ELR (cell line): ENCODE measurements at regions not wholly inside any gene's neighbourhood (a gene's known extent, or its start where the extent isn't known, plus 50 kb on each side); places are given as distances from the start of the nearest gene placed in this dataset.

ENCODE experiments used
- DNase-seq: peaks from one replicate; pipeline ENCODE4 v3.0.0-alpha.2; 2015; ENCODE audit warnings: low read depth

GRCh38 chr17:36864827-36865430 is 72.3 kb upstream of the LHX1 start:
- DNase-seq = no peak

GRCh38 chr17:36867716-36868341 is 69.4 kb upstream of the LHX1 start:
- no peak for DNase-seq

GRCh38 chr17:36868777-36869176 is 68.5 kb upstream of the LHX1 start:
- no peak for DNase-seq

GRCh38 chr17:36869441-36869840 is 67.8 kb upstream of the LHX1 start:
- DNase-seq = no peak

GRCh38 chr17:36869856-36870719 is 67.2 kb upstream of the LHX1 start:
- peak; percentile 53 for DNase-seq

GRCh38 chr17:36870720-36870999 is 66.6 kb upstream of the LHX1 start:
- DNase-seq = no peak

GRCh38 chr17:36875698-36876293 is 61.5 kb upstream of the LHX1 start:
- no peak for DNase-seq

GRCh38 chr17:36876966-36877365 is 60.3 kb upstream of the LHX1 start:
- DNase-seq = no peak

- peak; percentile 22 for DNase-seq
These were observed 59.5 kb upstream of the LHX1 start for GRCh38 chr17:36877771-36878170.

GRCh38 chr17:36878216-36878615 is 59.1 kb upstream of the LHX1 start:
- DNase-seq = no peak

GRCh38 chr17:36879027-36879426 is 58.2 kb upstream of the LHX1 start:
- no peak for DNase-seq

- no peak for DNase-seq
These were observed 57.6 kb upstream of the LHX1 start for GRCh38 chr17:36879624-36880131.

GRCh38 chr17:36880268-36880905 is 56.9 kb upstream of the LHX1 start:
- DNase-seq = peak; percentile 30

- no peak for DNase-seq
These were observed 56.0 kb upstream of the LHX1 start for GRCh38 chr17:36881323-36881722.

- DNase-seq = no peak
These were observed 52.7 kb upstream of the LHX1 start for GRCh38 chr17:36884495-36885152.

GRCh38 chr17:36885153-36885735 is 52.0 kb upstream of the LHX1 start:
- DNase-seq = no peak

GRCh38 chr17:36885771-36886377 is 51.4 kb upstream of the LHX1 start:
- no peak for DNase-seq
